ENCODE measurements at regions not wholly inside any gene's neighbourhood (a gene's known extent, or its start where the extent isn't known, plus 50 kb on each side); places are given as distances from the start of the nearest gene placed in this dataset.

DNA sequence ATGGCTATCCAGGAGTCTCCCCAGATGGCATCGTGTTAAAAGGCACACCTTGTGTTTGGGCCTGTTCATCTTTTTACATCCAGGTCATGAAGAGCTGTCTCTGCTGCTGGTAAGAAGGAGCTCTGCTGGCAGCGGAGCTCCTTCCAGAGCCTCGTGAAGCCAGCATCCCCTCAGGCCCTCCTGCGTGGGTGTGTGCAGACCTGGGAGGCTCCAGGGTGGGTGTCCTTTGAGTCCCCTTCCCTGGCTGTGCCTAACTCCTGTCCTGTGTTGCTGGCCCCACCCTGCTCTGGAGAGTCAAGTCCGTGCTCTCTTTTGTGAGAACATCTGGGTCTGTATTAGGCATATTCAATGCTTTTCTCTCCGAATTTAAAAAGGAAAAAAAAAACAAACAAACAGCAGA is 149.6 kb upstream of the IRX2 start:
- DNase-seq (ENCODE audit: low read depth in 2 of 2) = no peak
- H3K27me3 ChIP-seq (ENCODE audit: control insufficient read depth, insufficient read depth, low read length) = no peaks in the 10 kb centered on the region
- no peak overlapping the region for H2AFZ ChIP-seq (ENCODE audit: low read length)
- no peak overlapping the region for H3K4me3 ChIP-seq (replicated peaks in 1 of 4; ENCODE audit: control extremely low read depth in 1 of 4, insufficient read depth in 1 of 4, low read depth in 3 of 4, low read length in 4 of 4)
- H3K27ac ChIP-seq (ENCODE audit: insufficient read depth, low read length) = no peak overlapping the region
- no peaks in the 10 kb centered on the region for H3K9me3 ChIP-seq (ENCODE audit: control insufficient read depth, insufficient read depth, low read depth, low read length)
- TF ChIP-seq EZH2 (IDR thresholded peaks at IDR 0.05; ENCODE audit: low read length, missing control alignments) (no peak), CTCF (conservative IDR thresholded peaks at IDR 0.05 in 1 of 2, IDR thresholded peaks at IDR 0.05 in 1 of 2; ENCODE audit: low read depth in 1 of 2, low read length in 2 of 2) (no peak)
- H3K9ac ChIP-seq (ENCODE audit: insufficient read depth, low read length) = no peak overlapping the region
- H4K20me1 ChIP-seq (ENCODE audit: control insufficient read depth, extremely low read depth, insufficient read depth, low read length) = no peaks in the 10 kb centered on the region
- no peaks in the 10 kb centered on the region for H3K36me3 ChIP-seq (ENCODE audit: control insufficient read depth, insufficient read depth, low read length)
- no peak overlapping the region for H3K4me2 ChIP-seq (ENCODE audit: extremely low read depth, insufficient read depth, low read length)
- no peaks in the 10 kb centered on the region for H3K4me1 ChIP-seq (ENCODE audit: control insufficient read depth, extremely low read depth, insufficient read depth, low read length)
- H3K79me2 ChIP-seq (ENCODE audit: control insufficient read depth, insufficient read depth, low read length) = no peaks in the 10 kb centered on the region

DNA sequence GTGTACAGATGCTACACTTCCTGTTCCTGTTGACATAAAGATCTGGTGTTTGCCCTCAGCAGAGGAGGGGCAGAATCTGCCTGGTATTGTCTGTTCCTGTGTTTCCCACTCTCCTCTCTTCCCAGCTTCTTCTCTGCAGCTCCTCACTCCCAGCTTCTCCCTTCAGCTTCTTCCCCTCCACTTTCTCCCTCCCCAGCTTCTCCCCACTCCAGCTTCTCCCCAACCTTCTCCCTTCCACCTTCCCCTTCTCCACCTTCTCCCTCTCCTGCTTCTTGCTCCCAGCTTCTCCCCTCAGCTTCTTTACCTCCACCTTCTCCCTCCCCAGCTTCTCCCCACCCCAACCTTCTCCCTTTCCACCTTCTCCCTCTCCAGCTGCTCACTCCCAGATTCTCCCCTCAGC is 148.9 kb upstream of the IRX2 start:
- Histone ChIP-seq H3K27me3 (ENCODE audit: control insufficient read depth, insufficient read depth, low read length) (no peaks in the 10 kb centered on the region), H3K27ac (ENCODE audit: insufficient read depth, low read length) (no peak overlapping the region), H3K4me3 (replicated peaks in 1 of 4; ENCODE audit: control extremely low read depth in 1 of 4, insufficient read depth in 1 of 4, low read depth in 3 of 4, low read length in 4 of 4) (no peak overlapping the region), H4K20me1 (ENCODE audit: control insufficient read depth, extremely low read depth, insufficient read depth, low read length) (no peaks in the 10 kb centered on the region), H3K9ac (ENCODE audit: insufficient read depth, low read length) (no peak overlapping the region), H3K4me1 (ENCODE audit: control insufficient read depth, extremely low read depth, insufficient read depth, low read length) (no peaks in the 10 kb centered on the region), H3K36me3 (ENCODE audit: control insufficient read depth, insufficient read depth, low read length) (no peaks in the 10 kb centered on the region), H3K4me2 (ENCODE audit: extremely low read depth, insufficient read depth, low read length) (no peak overlapping the region), H2AFZ (ENCODE audit: low read length) (no peak overlapping the region), H3K79me2 (ENCODE audit: control insufficient read depth, insufficient read depth, low read length) (no peaks in the 10 kb centered on the region), H3K9me3 (ENCODE audit: control insufficient read depth, insufficient read depth, low read depth, low read length) (no peaks in the 10 kb centered on the region)
- TF ChIP-seq EZH2 (IDR thresholded peaks at IDR 0.05; ENCODE audit: low read length, missing control alignments) (no peak), CTCF (conservative IDR thresholded peaks at IDR 0.05 in 1 of 2, IDR thresholded peaks at IDR 0.05 in 1 of 2; ENCODE audit: low read depth in 1 of 2, low read length in 2 of 2) (no peak)
- no peak for DNase-seq (ENCODE audit: low read depth in 2 of 2)

- no peak overlapping the region for H2AFZ ChIP-seq (ENCODE audit: low read length)
- no peak overlapping the region for H3K4me3 ChIP-seq (replicated peaks in 1 of 4; ENCODE audit: control extremely low read depth in 1 of 4, insufficient read depth in 1 of 4, low read depth in 3 of 4, low read length in 4 of 4)
- no peak for DNase-seq (ENCODE audit: low read depth in 2 of 2)
- H3K9me3 ChIP-seq (ENCODE audit: control insufficient read depth, insufficient read depth, low read depth, low read length) = no peaks in the 10 kb centered on the region
- H3K27me3 ChIP-seq (ENCODE audit: control insufficient read depth, insufficient read depth, low read length) = no peaks in the 10 kb centered on the region
- no peaks in the 10 kb centered on the region for H3K36me3 ChIP-seq (ENCODE audit: control insufficient read depth, insufficient read depth, low read length)
- TF ChIP-seq CTCF (conservative IDR thresholded peaks at IDR 0.05 in 1 of 2, IDR thresholded peaks at IDR 0.05 in 1 of 2; ENCODE audit: low read depth in 1 of 2, low read length in 2 of 2) = no peak
- no peak for TF ChIP-seq EZH2 (IDR thresholded peaks at IDR 0.05; ENCODE audit: low read length, missing control alignments)
- H3K9ac ChIP-seq (ENCODE audit: insufficient read depth, low read length) = no peak overlapping the region
- no peaks in the 10 kb centered on the region for H3K4me1 ChIP-seq (ENCODE audit: control insufficient read depth, extremely low read depth, insufficient read depth, low read length)
- no peak overlapping the region for H3K4me2 ChIP-seq (ENCODE audit: extremely low read depth, insufficient read depth, low read length)
- H4K20me1 ChIP-seq (ENCODE audit: control insufficient read depth, extremely low read depth, insufficient read depth, low read length) = no peaks in the 10 kb centered on the region
- no peaks in the 10 kb centered on the region for H3K79me2 ChIP-seq (ENCODE audit: control insufficient read depth, insufficient read depth, low read length)
- H3K27ac ChIP-seq (ENCODE audit: insufficient read depth, low read length) = no peak overlapping the region
Observed at GRCh38 chr5:2899311-2899710, 147.8 kb upstream of the IRX2 start.
